RCC 7860 (cell line): ENCODE measurements at regions not wholly inside any gene's neighbourhood (a gene's known extent, or its start where the extent isn't known, plus 50 kb on each side); places are given as distances from the start of the nearest gene placed in this dataset.

ENCODE experiments used
- DNase-seq: peaks from one replicate; pipeline ENCODE4 v3.0.0-alpha.2; 2015; ENCODE audit warnings: low spot score
- FAIRE-seq: peaks from 2 replicates; lab custom pipeline; 2012; peaks lifted over from hg19 to GRCh38; lab: Jason Lieb, UNC

DNA sequence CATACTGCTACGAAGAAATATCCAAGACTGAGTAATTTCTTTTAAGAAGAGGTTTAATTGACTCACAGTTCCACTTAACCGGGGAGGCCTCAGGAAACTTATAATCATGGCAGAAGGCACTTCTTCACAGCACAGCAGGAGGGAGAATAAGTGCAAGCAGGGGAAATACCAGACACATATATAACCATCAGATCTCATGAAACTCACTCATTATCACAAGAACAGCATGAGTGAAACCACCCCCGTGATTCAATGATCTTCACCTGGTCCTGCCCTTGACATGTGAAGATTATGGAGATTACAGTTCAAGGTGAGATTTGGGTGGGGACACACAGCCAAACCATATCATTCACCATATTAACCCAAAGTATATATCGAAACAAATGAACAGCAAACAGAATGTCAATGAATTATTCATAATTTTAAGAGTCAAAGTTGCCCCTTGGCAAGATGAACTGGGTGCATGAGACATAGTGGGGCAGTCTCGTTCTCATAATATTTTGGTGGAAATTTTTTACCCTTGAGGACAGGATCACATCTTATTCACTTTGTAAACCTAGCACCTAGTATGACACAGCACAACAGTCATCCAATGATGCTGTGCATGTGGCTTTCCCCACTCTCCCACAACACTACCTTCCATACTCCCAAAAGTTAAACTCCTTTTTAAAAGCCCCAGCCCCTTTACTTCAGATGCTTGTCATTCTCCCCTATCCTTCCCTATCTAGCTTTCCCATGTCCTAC is 425.3 kb downstream of the ZEB2 start:
- FAIRE-seq (no peak), DNase-seq (no peak)

DNA sequence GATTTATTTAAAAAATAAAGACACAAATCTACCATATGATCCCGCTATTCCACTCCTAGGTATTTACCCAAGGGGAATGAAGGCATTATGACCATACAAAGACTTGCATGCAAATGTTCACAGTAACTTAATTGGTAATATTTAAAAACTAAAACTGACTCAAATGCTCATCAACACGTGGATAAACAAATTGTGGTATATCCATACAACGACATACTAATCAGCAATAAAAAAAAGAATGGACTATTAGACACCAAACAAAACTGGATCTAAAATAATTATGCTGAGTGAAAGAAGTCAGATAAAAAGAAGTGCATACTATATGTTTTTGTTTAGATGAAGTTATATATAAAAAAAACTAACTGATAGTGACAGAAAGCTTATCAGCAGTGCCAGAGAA is 428.3 kb downstream of the ZEB2 start:
- no peak for FAIRE-seq
- no peak for DNase-seq

DNA sequence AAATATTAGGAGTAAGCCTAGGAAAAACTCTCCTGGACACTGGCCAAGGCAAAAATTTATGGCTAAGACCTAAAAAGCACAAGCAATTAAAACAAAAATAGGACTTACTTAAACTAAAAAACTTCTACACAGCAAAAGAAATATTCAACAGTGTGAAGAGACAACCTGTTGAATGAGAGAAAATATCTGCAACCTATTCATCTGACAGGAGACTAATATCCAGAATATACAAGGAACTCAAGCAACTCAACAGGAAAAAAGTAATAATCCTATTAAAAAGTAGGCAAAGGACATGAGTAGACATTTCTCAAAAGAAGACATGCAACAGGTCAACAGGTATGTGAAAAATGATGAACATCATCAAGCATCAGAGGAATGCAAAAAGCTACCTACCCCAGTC is 431.1 kb downstream of the ZEB2 start:
- DNase-seq = no peak
- FAIRE-seq = no peak

DNA sequence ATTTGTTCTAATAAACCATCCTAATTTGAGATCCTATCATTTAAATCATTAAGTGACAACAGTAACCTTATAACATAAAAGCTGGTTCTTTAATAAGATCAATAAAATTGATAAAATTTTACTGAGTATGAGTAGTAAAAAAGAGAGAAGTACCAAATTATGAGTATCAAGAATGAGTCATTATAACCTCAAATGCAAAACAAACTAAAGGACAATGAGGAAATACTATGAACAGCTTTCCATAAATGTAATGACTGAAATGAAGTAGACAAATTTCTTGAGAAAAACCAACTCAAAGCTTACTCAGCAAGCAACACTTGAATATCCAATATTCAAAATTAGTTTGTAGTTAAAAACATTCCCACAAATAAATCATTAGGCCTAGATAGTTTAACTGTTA is 433.0 kb downstream of the ZEB2 start:
- FAIRE-seq = peak; percentile 78

DNA sequence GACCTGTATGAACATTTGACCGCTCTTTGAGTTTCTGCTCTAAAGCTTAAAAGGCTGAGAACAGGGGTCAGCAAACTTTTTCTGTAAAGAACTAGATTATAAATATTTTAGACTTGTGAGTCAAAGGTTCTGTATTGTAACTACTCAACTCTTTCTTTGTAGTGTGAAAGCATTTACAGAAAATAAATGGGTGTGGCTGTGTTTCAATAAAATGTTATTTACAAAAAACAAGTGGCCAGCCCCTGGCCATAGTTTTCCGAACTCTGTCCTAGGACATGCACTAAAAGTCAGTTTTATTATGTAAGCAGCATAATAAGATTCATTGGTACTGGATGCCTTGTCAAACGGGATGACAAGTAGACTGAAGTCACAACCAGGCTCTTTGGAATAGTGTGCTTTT is 434.9 kb downstream of the ZEB2 start:
- no peak for DNase-seq
- no peak for FAIRE-seq

More for the DNA sequence above, 433.0 kb downstream of the ZEB2 start:
- DNase-seq = no peak

DNA sequence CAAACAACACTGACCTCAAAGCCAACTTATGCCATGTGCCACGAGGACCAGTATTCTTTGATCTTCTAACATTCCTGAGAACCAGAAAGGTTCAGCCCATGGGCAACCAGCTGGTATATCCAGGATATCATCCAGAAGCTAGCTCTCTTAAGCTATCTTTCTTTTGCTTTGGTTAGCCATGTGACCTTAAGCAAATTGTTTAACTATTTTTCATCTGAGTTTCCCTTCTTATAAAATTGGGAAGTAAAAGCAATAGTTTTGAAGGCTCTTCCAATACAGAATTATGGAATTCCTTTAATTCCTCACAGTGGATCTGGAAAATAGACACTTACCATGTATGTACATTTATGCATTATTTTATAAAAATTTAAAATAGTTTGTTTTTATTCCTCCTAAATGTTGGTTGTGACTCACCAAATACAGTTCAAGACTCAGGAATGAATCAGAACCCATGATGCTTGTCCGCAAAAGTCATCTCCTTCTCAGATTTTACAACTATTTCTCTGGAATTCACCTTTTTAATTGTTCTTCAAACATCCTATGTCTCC is 435.7 kb downstream of the ZEB2 start:
- peak; percentile 96 for DNase-seq
- FAIRE-seq = peak; percentile 96

DNA sequence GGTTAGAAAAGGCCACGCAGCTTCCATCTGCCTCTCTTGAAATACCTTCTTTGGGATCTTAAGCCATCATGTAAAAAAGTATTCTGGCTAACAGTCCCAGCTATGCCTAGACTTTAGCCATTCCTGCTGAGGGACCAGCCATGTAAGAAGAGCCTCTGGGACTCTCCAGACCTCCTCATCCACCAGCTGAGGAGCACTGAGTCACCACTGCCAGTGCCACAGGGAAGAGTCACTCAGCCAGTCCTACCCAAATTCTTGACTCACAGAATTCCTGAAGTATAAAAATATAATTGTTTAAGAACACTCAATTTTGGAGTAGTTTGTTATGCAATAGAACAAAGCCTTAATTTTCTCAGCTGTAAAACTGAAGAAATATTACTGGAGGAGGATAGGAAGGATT is 436.7 kb downstream of the ZEB2 start:
- FAIRE-seq (peak; percentile 89), DNase-seq (peak; percentile 83)

DNA sequence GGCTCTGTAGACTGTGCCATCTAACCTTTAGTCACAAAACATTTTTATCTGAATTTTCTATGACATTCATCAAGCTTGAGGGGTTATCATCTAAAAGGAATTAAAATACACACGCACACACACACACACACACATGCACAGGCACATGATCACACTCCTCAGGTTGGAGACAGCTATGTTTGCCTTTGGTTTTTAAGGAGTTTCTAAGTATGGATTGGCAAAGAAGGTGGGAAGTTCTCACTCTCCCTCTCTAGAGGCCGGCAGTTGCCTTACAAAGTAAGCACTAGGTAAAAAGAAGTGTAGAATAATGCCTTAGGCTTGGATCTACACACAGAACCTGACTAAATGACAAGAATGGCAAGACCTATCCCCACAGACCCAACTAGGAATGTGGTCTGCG is 437.1 kb downstream of the ZEB2 start:
- DNase-seq (no peak), FAIRE-seq (no peak)

DNA sequence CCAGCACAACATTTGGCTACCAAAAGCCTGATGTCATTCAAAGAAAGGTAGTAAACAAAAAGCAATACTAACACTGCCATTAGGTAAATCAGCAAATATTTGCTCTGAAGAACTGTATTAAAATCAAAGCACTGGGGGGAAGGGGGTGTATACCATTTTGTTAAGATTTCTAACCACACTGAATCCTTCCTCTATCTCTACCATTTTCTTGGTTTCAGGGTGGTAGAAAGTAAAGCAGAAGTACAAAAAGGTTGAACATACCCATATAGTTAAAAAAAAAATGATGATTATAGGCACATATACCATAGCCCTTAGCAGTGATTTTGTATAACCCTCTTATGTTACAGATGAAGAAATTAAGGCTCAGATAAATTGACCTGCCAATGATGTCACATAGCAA is 437.6 kb downstream of the ZEB2 start:
- DNase-seq = no peak
- no peak for FAIRE-seq

DNA sequence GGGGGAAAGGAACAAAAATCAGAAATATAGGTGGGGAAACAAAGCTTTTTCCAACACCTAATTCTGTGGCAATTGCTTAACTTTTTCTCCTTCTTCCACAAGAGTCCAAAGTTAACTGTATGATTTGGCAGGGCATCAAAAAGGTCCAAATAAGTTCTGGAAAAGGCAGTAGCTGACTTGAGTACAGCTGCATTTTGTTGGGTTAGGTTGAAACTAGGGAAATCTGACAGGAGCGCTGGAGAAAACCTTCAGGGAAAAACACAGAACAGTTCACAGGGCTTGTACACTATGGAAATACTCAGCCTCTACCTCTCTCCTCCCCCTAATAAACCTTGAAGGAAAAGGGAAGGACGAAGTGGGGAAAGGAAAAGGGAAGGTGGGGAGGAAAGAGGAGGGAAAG is 438.6 kb downstream of the ZEB2 start:
- no peak for DNase-seq
- FAIRE-seq = no peak

DNA sequence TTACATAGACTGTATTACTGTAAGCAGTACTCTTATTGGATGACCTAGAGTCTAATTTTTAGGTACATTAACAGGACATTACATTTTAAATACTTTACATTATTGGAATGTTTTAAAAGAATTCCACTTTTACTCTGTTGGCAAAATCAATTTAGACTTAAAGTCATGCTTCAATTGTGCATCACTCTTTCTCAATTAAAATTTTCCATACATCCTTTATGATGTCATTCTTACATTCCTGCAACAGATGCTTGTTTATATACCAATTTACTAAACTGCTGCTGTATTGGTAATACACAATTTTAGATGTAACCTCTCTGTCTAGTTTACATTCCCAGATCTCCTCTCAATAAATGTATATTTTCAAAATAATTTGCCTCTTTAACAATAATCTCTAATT is 440.1 kb downstream of the ZEB2 start:
- FAIRE-seq = no peak

DNA sequence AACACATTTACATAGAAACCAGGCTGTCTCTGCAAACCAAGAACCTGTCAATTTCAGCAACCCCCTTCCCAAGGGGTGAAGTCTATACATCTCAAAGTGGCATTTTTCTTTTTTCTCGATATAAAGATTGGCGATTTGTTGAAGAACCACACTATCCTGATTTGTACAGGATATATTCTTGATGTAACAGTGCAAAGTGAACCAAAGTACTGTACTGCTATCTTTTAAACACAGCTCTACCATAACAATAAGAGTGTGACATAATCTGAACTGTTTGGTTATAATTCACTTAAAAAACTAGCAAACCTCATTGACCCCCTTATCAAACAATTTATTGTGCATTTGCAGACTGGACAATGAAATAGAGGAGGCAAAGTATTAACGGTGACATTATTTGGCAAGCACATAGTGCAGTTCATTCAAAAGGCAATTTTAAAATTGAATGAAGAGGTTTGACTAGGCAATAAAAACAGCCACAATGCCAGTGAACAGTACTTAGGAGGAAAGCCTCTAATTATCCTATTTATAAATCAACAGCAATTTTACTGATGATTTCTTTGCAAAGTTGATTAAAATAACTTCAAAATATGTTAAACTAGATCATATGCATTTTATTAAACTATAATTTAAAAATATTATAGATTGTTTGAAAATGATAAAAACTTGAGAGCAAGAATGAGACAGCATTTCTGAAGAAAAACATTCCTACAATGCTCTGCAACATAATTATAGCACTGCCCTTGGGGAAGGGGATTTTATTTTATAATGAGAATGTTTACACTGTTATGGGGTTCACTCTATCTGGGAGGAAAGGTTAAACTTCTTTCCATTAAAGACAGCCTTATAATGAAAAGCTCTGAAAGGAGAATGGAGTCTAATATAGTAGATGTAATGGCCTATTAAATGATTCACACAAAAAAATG is 440.9 kb downstream of the ZEB2 start:
- no peak for FAIRE-seq
- no peak for DNase-seq

More for the DNA sequence above, 440.1 kb downstream of the ZEB2 start:
- no peak for DNase-seq

DNA sequence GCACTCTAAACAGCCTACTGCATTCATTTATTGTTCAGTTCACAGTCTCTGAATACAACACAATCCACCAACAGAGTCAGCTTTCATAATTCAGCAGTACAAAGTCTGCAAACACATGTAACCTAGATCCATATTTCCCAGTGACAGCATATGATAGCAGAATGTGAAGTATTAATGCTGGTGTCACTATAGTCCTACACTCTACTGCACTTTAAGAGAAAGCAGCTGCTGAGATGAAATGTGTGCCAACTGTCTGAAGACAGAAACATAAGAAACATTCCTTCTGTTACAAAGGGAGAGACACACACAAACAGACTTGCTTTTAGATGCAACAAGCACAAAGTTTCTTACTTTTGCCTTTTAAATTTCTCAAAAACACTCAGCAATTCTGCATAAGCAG is 441.8 kb downstream of the ZEB2 start:
- FAIRE-seq (no peak), DNase-seq (no peak)

DNA sequence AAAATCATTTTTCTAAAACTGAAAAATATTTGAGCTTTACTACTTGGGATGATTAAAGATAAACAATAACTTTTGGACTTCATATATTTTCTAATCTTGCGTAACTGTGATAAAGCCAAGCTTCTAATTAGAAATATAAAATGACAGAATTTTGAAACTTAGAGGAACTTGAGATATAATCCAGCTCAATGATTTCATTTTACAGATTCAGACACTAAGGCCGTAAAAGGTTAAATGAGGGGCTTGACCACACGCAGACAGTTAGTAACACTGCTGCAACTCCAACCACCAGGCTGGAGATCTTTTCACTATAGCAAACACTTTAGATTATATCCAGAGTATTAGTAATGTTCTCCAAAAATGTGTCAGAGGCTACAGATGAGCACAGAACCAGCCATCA is 445.5 kb downstream of the ZEB2 start:
- DNase-seq (no peak), FAIRE-seq (no peak)

DNA sequence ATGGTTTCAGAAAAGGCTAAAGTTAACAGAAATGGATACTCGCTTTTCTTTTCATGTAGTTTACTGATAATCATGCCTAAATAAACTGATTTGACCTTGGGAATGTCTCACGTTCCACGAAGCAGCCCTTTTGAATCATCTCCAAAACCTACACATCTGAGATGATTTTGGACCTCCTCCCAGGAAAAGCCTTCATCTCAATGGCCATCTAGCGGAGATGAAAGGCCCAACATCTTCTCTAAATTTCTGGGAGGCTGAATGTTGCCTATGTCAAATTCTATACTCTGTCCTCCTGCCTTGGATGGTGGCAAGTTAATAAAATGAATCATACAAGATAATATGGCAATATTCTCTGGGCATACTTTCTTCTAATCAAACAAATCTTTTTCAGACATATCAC is 448.5 kb downstream of the ZEB2 start:
- DNase-seq (no peak), FAIRE-seq (no peak)

DNA sequence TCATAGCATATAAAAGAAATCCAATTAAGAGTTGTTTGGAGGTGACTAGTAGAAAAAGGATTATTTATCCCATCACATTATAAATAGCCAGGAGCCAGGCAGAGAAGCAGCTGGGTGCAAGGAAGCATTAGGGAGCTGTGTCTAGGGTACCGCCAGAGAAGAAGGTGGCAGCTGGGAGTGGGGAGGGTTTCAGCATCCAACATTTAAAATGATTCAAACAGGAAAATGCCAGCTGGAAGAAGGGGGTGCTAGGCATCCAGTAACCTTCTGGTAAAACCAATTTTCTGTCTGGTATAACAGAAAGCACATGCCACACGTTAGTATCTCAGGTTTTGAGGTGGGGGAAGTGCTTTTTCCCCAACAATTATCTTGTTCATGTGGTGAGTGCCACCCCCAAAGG is 452.4 kb downstream of the ZEB2 start:
- DNase-seq (no peak), FAIRE-seq (no peak)

DNA sequence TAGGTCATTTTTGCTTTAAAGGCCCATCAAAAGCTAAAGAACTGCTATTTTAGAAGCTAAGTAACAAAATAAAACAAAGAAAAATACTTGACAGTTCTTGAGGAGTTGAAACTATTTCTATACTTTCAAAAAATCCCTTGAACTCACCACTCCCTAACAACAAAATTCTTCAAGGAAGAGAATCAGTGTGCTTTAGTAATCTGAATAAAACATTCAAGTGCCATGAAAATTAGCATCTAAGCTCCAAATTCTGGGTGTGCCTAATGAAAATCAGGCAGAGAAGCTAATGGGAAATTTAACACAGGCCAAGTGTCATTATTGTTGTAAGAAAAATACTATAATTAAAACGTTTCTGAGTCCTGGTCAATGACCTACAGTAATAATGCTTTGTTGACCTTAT is 456.3 kb downstream of the ZEB2 start:
- DNase-seq (no peak), FAIRE-seq (no peak)

DNA sequence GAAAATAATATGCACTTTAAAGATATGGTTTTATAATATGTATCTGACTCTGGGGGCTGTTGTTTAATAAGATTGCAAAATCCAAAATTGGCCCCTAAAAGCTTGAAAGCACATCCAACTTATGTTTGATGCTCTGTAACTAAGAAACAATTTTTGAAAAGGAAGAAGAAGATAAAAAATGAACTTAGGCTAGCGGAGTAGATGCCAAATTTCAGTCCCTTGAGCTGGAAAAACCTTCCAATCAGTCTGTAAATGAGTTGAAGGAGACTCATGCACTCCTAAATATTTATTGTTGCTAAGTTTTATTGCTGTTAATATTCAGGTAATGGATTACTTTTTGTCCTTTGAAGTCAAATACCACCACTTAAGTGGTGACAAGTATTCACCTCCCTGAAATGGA is 465.0 kb downstream of the ZEB2 start:
- FAIRE-seq = no peak
- no peak for DNase-seq

DNA sequence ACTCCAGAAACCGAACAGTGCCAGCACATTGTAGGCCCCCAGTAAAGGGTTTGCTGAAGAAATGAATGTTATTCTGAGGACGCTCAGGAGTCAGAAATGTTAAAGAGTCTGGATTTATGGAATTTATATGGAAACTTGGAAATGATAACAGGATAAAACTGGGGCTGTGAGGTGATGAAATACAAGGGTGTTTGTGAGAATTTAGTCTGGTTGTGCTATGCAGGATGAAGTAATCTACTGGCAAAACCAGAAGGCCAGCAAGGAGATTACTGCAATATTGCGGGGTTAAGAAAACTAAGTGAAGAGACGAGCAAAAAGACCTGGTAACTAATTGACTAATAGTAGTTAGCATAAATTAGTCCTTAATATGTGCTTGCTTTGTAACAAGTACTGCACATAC is 467.8 kb downstream of the ZEB2 start:
- FAIRE-seq = no peak
- no peak for DNase-seq

DNA sequence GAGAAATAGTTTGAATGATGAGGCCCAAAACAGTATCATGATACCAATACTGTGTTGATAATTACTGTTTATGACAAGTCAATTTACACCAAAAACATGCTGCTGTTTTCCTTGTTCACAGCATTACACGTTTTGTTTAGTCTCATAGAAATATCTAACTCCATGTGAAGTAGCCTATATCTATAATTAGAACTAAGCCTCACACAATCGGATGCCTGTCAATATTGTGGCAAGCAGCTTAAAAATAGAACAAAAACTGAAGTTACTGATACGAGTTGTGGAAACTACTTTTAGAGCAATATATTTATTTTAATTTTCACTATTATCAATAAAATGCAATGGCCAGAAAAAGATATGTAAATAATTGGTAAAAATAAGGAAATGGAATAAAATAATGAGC is 470.8 kb downstream of the ZEB2 start:
- no peak for FAIRE-seq
- no peak for DNase-seq

DNA sequence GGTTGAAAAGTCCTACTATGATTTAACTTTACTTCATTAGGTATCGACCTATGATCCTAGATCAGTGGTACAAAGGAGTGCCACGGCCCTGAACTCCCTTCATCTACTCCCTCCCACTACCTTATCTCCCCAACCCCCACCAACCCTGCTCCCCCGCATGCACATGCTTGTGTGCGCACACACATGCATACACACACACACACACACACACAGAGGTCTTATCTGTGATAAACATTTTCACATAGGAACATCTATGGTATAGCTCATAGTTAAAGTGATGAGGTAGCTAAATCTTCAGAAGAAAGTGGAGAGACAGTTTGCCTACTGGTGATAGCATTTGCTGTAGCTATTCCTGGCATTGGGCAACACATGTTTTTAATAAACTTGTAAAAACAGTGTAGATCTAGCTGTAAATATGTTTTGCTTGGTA is 471.3 kb downstream of the ZEB2 start:
- no peak for DNase-seq
- FAIRE-seq = no peak

DNA sequence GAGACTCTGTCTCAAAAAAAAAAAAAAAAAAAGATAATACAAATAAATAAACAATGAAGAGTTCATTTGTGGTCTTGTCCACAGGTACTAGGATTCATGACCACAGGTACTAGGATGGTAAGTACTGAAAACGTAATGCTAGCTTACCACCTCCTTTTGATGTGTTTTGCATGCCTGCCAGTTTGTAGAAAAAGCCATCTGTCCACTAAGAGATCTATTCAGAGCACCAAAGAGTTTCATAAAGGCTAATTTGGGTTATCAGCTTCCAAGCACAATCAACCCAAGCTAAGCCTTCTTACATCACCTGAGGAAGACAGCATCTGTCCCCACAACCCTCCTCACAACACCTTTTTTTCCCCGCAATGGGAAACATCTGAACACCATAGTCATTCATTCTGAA is 477.2 kb downstream of the ZEB2 start:
- DNase-seq = no peak
- no peak for FAIRE-seq
